ENCODE measurements at regions not wholly inside any gene's neighbourhood (a gene's known extent, or its start where the extent isn't known, plus 50 kb on each side); places are given as distances from the start of the nearest gene placed in this dataset.

- peak overlapping the region; percentile 26; the same call in 1 of the 2 replicates for H3K4me2 ChIP-seq (ENCODE audit: low read length)
- no peak overlapping the region for H3K9ac ChIP-seq (ENCODE audit: low read length)
- no peaks in the 10 kb centered on the region for H3K9me3 ChIP-seq (ENCODE audit: insufficient read depth, low read length)
- H2AFZ ChIP-seq (ENCODE audit: low read depth, low read length): no peak overlapping the region
- no peak overlapping the region for H3K4me3 ChIP-seq (ENCODE audit: low read length)
- H3K79me2 ChIP-seq (ENCODE audit: low read length): no peaks in the 10 kb centered on the region
- H3K36me3 ChIP-seq (replicated peaks; ENCODE audit: low read depth, low read length): no peaks in the 10 kb centered on the region
- peaks cover 9% of the 10 kb centered on the region; the same call in 1 of the 2 replicates for H3K4me1 ChIP-seq (ENCODE audit: low read length)
- TF ChIP-seq CTCF (IDR thresholded peaks at IDR 0.05; ENCODE audit: low read depth, low read length) (no peak), EZH2phosphoT487 (IDR thresholded peaks at IDR 0.05; ENCODE audit: low read depth) (no peak)
- no peaks in the 10 kb centered on the region for H3K27me3 ChIP-seq (ENCODE audit: low read depth, low read length)
- H3K27ac ChIP-seq (ENCODE audit: low read length): no peak overlapping the region
- H4K20me1 ChIP-seq (ENCODE audit: insufficient read depth, low read length): no peaks in the 10 kb centered on the region
Measured at GRCh38 chr2:12412898-12413305, 303.8 kb upstream of the TRIB2 start.

GRCh38 chr2:12415536-12415935 lies 301.2 kb upstream of the TRIB2 start:
- Histone ChIP-seq H2AFZ (ENCODE audit: low read depth, low read length) (no peak overlapping the region), H3K27me3 (ENCODE audit: low read depth, low read length) (no peaks in the 10 kb centered on the region), H3K36me3 (replicated peaks; ENCODE audit: low read depth, low read length) (no peaks in the 10 kb centered on the region), H3K79me2 (ENCODE audit: low read length) (no peaks in the 10 kb centered on the region), H3K27ac (ENCODE audit: low read length) (no peak overlapping the region), H3K9ac (ENCODE audit: low read length) (no peak overlapping the region), H3K9me3 (ENCODE audit: insufficient read depth, low read length) (no peaks in the 10 kb centered on the region), H4K20me1 (ENCODE audit: insufficient read depth, low read length) (no peaks in the 10 kb centered on the region), H3K4me2 (ENCODE audit: low read length) (no peak overlapping the region), H3K4me3 (ENCODE audit: low read length) (no peak overlapping the region), H3K4me1 (ENCODE audit: low read length) (peaks cover 9% of the 10 kb centered on the region; the same call in 1 of the 2 replicates)
- no peak for TF ChIP-seq EZH2phosphoT487 (IDR thresholded peaks at IDR 0.05; ENCODE audit: low read depth)
- no peak for TF ChIP-seq CTCF (IDR thresholded peaks at IDR 0.05; ENCODE audit: low read depth, low read length)

GRCh38 chr2:12416600-12416999 lies 300.1 kb upstream of the TRIB2 start:
- Histone ChIP-seq H3K9me3 (ENCODE audit: insufficient read depth, low read length) (no peaks in the 10 kb centered on the region), H4K20me1 (ENCODE audit: insufficient read depth, low read length) (no peaks in the 10 kb centered on the region), H3K4me2 (ENCODE audit: low read length) (no peak overlapping the region), H3K27me3 (ENCODE audit: low read depth, low read length) (no peaks in the 10 kb centered on the region), H3K4me1 (ENCODE audit: low read length) (peaks cover 9% of the 10 kb centered on the region; the same call in 1 of the 2 replicates), H2AFZ (ENCODE audit: low read depth, low read length) (no peak overlapping the region), H3K36me3 (replicated peaks; ENCODE audit: low read depth, low read length) (no peaks in the 10 kb centered on the region), H3K9ac (ENCODE audit: low read length) (no peak overlapping the region), H3K27ac (ENCODE audit: low read length) (no peak overlapping the region), H3K4me3 (ENCODE audit: low read length) (no peak overlapping the region), H3K79me2 (ENCODE audit: low read length) (no peaks in the 10 kb centered on the region)
- no peak for TF ChIP-seq EZH2phosphoT487 (IDR thresholded peaks at IDR 0.05; ENCODE audit: low read depth)
- TF ChIP-seq CTCF (IDR thresholded peaks at IDR 0.05; ENCODE audit: low read depth, low read length): peak; percentile 14

GRCh38 chr2:12417786-12418185 lies 298.9 kb upstream of the TRIB2 start:
- Histone ChIP-seq H3K9me3 (ENCODE audit: insufficient read depth, low read length) (no peaks in the 10 kb centered on the region), H3K4me3 (ENCODE audit: low read length) (no peak overlapping the region), H3K27ac (ENCODE audit: low read length) (no peak overlapping the region), H3K27me3 (ENCODE audit: low read depth, low read length) (no peaks in the 10 kb centered on the region), H4K20me1 (ENCODE audit: insufficient read depth, low read length) (no peaks in the 10 kb centered on the region), H3K4me1 (ENCODE audit: low read length) (peaks cover 3% of the 10 kb centered on the region; the same call in 1 of the 2 replicates), H3K79me2 (ENCODE audit: low read length) (no peaks in the 10 kb centered on the region), H3K9ac (ENCODE audit: low read length) (no peak overlapping the region), H3K4me2 (ENCODE audit: low read length) (no peak overlapping the region), H2AFZ (ENCODE audit: low read depth, low read length) (no peak overlapping the region), H3K36me3 (replicated peaks; ENCODE audit: low read depth, low read length) (no peaks in the 10 kb centered on the region)
- TF ChIP-seq CTCF (IDR thresholded peaks at IDR 0.05; ENCODE audit: low read depth, low read length) (no peak), EZH2phosphoT487 (IDR thresholded peaks at IDR 0.05; ENCODE audit: low read depth) (no peak)
